HEK293 (cell line): ENCODE measurements at regions not wholly inside any gene's neighbourhood (a gene's known extent, or its start where the extent isn't known, plus 50 kb on each side); places are given as distances from the start of the nearest gene placed in this dataset.

ENCODE experiments used
- CTCF ChIA-PET: fragments of 350-600 bp; formaldehyde crosslinking; extraction: SDS; loops from one replicate; lab custom pipeline; 2021; ENCODE audit warnings: antibody characterized with exemption; lab: Yijun Ruan, JAX
- POLR2A ChIA-PET: fragments of 300-600 bp; formaldehyde crosslinking; extraction: SDS; loops from one replicate; lab custom pipeline; 2020; ENCODE audit warnings: antibody characterized with exemption, inconsistent platforms; lab: Yijun Ruan, JAX
- H3K27ac ChIP-seq: fragments of 200-500 bp; sonication (Bioruptor generic); 2 replicates; pipeline ENCODE4 v1.5.1; 2014; ENCODE audit warnings: low read depth, low read length, control low read depth, inconsistent platforms; ENCODE audit errors: extremely low read depth
- H3K36me3 ChIP-seq, 2 experiments: fragments of 200-500 bp in 1 of 2; sonication (Bioruptor generic) in 1 of 2; 1 replicate in 1 of 2; 2 replicates in 1 of 2; pipeline ENCODE4 v1.5.1; 2014 to 2017; ENCODE audit warnings: inconsistent platforms in 2 of 2, low read length in 2 of 2; ENCODE audit not compliant: control insufficient read depth in 2 of 2, insufficient read depth in 1 of 2
- H3K4me1 ChIP-seq: fragments of 200-500 bp; sonication (Bioruptor generic); 2 replicates; pipeline ENCODE4 v1.5.1; 2014; ENCODE audit warnings: mild to moderate bottlenecking, low read length, inconsistent platforms; ENCODE audit not compliant: control insufficient read depth, insufficient read depth
- H3K4me3 ChIP-seq: 2 replicates; pipeline ENCODE4 v1.5.1; 2011; ENCODE audit warnings: low read depth, mild to moderate bottlenecking, control low read depth, low read length, moderate library complexity
- H3K9me3 ChIP-seq: fragments of 200-500 bp; sonication (Bioruptor generic); 2 replicates; pipeline ENCODE4 v1.5.1; 2014; ENCODE audit warnings: low read depth, low read length, inconsistent platforms; ENCODE audit not compliant: control insufficient read depth, insufficient read depth
- KLF1 ChIP-seq: fragments of 450-650 bp; formaldehyde crosslinking; IDR thresholded peaks from 2 replicates; pipeline ENCODE4 v1.5.1; 2016; ENCODE audit warnings: missing biosample characterization, missing genetic modification characterization
- PATZ1 ChIP-seq: fragments of 450-650 bp; formaldehyde crosslinking; IDR thresholded peaks from 2 replicates; pipeline ENCODE4 v1.5.1; 2016; ENCODE audit warnings: missing biosample characterization, missing genetic modification characterization
- ZBTB11 ChIP-seq: fragments of 450-650 bp; formaldehyde crosslinking; conservative IDR thresholded peaks from 2 replicates; pipeline ENCODE4 v1.5.1; 2016; ENCODE audit warnings: low read depth, missing biosample characterization, missing genetic modification characterization
- ZBTB21 ChIP-seq: fragments of 450-650 bp; formaldehyde crosslinking; IDR thresholded peaks from 2 replicates; pipeline ENCODE4 v1.5.1; 2017; ENCODE audit warnings: missing biosample characterization, missing genetic modification characterization
- ZNF138 ChIP-seq: fragments of 450-650 bp; formaldehyde crosslinking; IDR thresholded peaks from 2 replicates; pipeline ENCODE4 v1.5.1; 2016; ENCODE audit warnings: missing biosample characterization, missing genetic modification characterization, borderline replicate concordance
- ZNF140 ChIP-seq: fragments of 450-650 bp; formaldehyde crosslinking; IDR thresholded peaks from 2 replicates; pipeline ENCODE4 v1.5.1; 2016; ENCODE audit warnings: missing biosample characterization, missing genetic modification characterization
- ZNF19 ChIP-seq: fragments of 450-650 bp; formaldehyde crosslinking; IDR thresholded peaks from 2 replicates; pipeline ENCODE4; 2016; ENCODE audit warnings: missing biosample characterization, missing genetic modification characterization, low read depth
- ZNF202 ChIP-seq: fragments of 450-650 bp; formaldehyde crosslinking; IDR thresholded peaks from 2 replicates; pipeline ENCODE4 v1.5.1; 2016; ENCODE audit warnings: missing biosample characterization, missing genetic modification characterization, borderline replicate concordance
- ZNF341 ChIP-seq: fragments of 450-650 bp; formaldehyde crosslinking; IDR thresholded peaks from 2 replicates; pipeline ENCODE4; 2016; ENCODE audit warnings: low read depth, missing biosample characterization, missing genetic modification characterization
- ZNF473 ChIP-seq: fragments of 450-650 bp; formaldehyde crosslinking; IDR thresholded peaks from 2 replicates; pipeline ENCODE4 v1.5.1; 2017; ENCODE audit warnings: missing biosample characterization, missing genetic modification characterization
- ZNF596 ChIP-seq: fragments of 450-650 bp; IDR thresholded peaks from 2 replicates; pipeline ENCODE4 v1.5.0; 2018; ENCODE audit warnings: missing biosample characterization, mild to moderate bottlenecking, missing genetic modification characterization, moderate library complexity
- ZNF600 ChIP-seq: fragments of 450-650 bp; formaldehyde crosslinking; IDR thresholded peaks from 2 replicates; pipeline ENCODE4 v1.5.1; 2016; ENCODE audit warnings: missing biosample characterization, missing genetic modification characterization
- ZNF639 ChIP-seq: fragments of 450-650 bp; formaldehyde crosslinking; IDR thresholded peaks from 2 replicates; pipeline ENCODE4 v1.5.1; 2016; ENCODE audit warnings: missing biosample characterization, missing genetic modification characterization
- ZNF645 ChIP-seq: fragments of 450-650 bp; formaldehyde crosslinking; IDR thresholded peaks from 2 replicates; pipeline ENCODE4; 2016; ENCODE audit warnings: missing biosample characterization, missing genetic modification characterization
- ZNF670 ChIP-seq: fragments of 450-650 bp; formaldehyde crosslinking; IDR thresholded peaks from 2 replicates; pipeline ENCODE4 v1.5.1; 2016; ENCODE audit warnings: missing biosample characterization, missing genetic modification characterization, low read depth
- ZNF777 ChIP-seq: fragments of 450-650 bp; formaldehyde crosslinking; IDR thresholded peaks from 2 replicates; pipeline ENCODE4 v1.5.1; 2017; ENCODE audit warnings: missing biosample characterization, missing genetic modification characterization, borderline replicate concordance
- ZSCAN23 ChIP-seq: fragments of 450-650 bp; formaldehyde crosslinking; IDR thresholded peaks from 2 replicates; pipeline ENCODE4 v1.5.1; 2016; ENCODE audit warnings: missing biosample characterization, missing genetic modification characterization
- ZSCAN5A ChIP-seq: fragments of 450-650 bp; formaldehyde crosslinking; IDR thresholded peaks from 2 replicates; pipeline ENCODE4 v1.5.1; 2016; ENCODE audit warnings: missing biosample characterization, missing genetic modification characterization

GRCh38 chr5:8913522-8913921 is 632.4 kb downstream of the SEMA5A start:
- H3K27ac ChIP-seq = no peak overlapping the region
- H3K4me3 ChIP-seq = no peak overlapping the region
- ChIA-PET POLR2A (no interaction called here), CTCF (no interaction called here)
- no peaks in the 10 kb centered on the region for H3K4me1 ChIP-seq
- H3K36me3 ChIP-seq = no peaks in the 10 kb centered on the region
- H3K9me3 ChIP-seq = no peaks in the 10 kb centered on the region
- TF ChIP-seq ZNF341 (tag by site-specific recombination) = no peak
- TF ChIP-seq ZNF777 = no peak
- no peak for TF ChIP-seq ZSCAN23 (tag by site-specific recombination)
- no peak for TF ChIP-seq ZNF202 (tag by site-specific recombination)
- TF ChIP-seq ZNF670 (tag by site-specific recombination) = no peak
- TF ChIP-seq ZNF645 (tag by site-specific recombination) = no peak
- TF ChIP-seq PATZ1 (tag by site-specific recombination) = no peak
- no peak for TF ChIP-seq ZSCAN5A (tag by site-specific recombination)
- no peak for TF ChIP-seq ZBTB11 (tag by site-specific recombination)
- no peak for TF ChIP-seq ZNF140
- TF ChIP-seq ZNF473 (tag by site-specific recombination) = no peak
- no peak for TF ChIP-seq ZNF596 (tag by site-specific recombination)
- TF ChIP-seq ZNF19 (tag by site-specific recombination) = no peak
- TF ChIP-seq ZNF639 (tag by site-specific recombination) = no peak
- no peak for TF ChIP-seq ZNF600 (tag by site-specific recombination)
- no peak for TF ChIP-seq KLF1 (tag by site-specific recombination)
- no peak for TF ChIP-seq ZBTB21 (tag by site-specific recombination)
- no peak for TF ChIP-seq ZNF138
